OCI-LY7 (cell line): ENCODE measurements at regions not wholly inside any gene's neighbourhood (a gene's known extent, or its start where the extent isn't known, plus 50 kb on each side); places are given as distances from the start of the nearest gene placed in this dataset.

Experiments
- EZH2phosphoT487 ChIP-seq: fragments of 200-600 bp; sonication (generic); IDR thresholded peaks from 2 replicates; pipeline ENCODE4 v1.6.1; 2018; ENCODE audit warnings: low read depth, borderline replicate concordance, mild to moderate bottlenecking, mixed run types, antibody characterized with exemption, low read length, moderate library complexity, mixed read lengths
- TF ChIP-seq, protein P1 (sequence below): fragments of 200-600 bp; sonication (generic); conservative IDR thresholded peaks from 2 replicates; pipeline ENCODE4 v1.5.1; 2014; ENCODE audit warnings: mild to moderate bottlenecking, antibody characterized with exemption, low read length, moderate library complexity, mixed read lengths

DNA sequence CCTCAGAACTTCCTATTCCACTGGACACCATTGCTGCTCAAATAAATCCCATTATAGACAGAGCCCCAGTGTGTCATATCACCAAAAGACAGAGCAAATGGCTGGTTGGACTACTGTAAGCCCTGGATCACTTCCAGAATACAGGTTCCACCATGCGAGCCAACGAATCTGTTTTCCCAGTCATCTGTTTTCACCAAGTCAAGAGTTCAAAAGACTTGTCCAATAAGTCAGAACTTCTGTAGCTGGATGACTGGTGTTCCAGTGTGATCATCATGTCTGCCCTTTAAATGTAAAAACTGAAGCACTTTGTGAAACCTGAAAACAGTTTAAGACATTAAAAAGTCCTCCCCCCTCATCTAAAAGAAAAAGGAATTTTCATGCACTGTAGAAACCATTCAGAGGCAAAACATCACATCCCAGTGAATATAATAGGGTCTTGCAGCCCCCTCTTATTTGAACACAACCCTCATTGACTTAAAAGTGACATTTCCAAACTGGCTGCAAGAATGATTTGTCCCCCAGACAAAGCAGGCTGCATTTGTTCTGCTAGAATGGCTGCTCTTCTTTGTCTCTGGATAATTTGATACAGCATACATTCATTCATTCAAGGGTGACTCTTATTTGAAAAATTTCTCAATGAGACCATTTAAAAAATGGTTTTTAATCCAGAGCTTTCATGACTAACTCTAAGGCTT, 64.6 kb upstream of the TANC1 start:
- TF ChIP-seq, protein P1, sequence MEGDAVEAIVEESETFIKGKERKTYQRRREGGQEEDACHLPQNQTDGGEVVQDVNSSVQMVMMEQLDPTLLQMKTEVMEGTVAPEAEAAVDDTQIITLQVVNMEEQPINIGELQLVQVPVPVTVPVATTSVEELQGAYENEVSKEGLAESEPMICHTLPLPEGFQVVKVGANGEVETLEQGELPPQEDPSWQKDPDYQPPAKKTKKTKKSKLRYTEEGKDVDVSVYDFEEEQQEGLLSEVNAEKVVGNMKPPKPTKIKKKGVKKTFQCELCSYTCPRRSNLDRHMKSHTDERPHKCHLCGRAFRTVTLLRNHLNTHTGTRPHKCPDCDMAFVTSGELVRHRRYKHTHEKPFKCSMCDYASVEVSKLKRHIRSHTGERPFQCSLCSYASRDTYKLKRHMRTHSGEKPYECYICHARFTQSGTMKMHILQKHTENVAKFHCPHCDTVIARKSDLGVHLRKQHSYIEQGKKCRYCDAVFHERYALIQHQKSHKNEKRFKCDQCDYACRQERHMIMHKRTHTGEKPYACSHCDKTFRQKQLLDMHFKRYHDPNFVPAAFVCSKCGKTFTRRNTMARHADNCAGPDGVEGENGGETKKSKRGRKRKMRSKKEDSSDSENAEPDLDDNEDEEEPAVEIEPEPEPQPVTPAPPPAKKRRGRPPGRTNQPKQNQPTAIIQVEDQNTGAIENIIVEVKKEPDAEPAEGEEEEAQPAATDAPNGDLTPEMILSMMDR: no peak
- TF ChIP-seq EZH2phosphoT487: no peak
